ENCODE measurements at regions not wholly inside any gene's neighbourhood (a gene's known extent, or its start where the extent isn't known, plus 50 kb on each side); places are given as distances from the start of the nearest gene placed in this dataset.

DNA sequence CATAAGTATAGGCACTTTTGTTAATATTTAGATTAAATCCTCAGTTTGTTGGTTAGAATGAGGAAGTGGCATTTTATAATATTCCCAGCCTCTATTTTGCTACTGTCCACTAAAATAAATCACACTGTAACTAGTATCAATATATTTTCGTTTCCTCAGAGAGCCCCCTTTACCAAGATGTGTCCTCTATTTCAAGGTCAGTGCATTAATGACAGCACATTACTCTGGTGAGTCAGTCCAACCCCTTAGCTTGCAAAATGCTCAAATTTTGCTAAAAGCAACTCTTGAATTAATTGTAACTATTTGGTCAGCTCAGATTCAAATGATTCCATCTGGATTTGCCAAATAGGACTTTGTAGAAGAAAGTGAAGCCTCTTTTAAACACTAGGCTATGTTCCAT is 199.3 kb downstream of the PDHA2 start:
- POLR2A ChIA-PET, result no interaction called here
- no peaks in the 10 kb centered on the region for H3K9me3 ChIP-seq (ENCODE audit: low read length)
- Mint-ChIP-seq H3K27ac (no peak overlapping the region), H3K4me1 (no peaks in the 10 kb centered on the region), H3K4me3 (no peak overlapping the region), H3K27me3 (no peaks in the 10 kb centered on the region), H3K9me3 (peaks cover 0 to 23% (median 5%) of the 10 kb centered on the region in 5 donors), H3K36me3 (no peaks in the 10 kb centered on the region)
- no peaks in the 10 kb centered on the region for H3K36me3 ChIP-seq (ENCODE audit: insufficient read depth, low read length)
- H3K4me3 ChIP-seq (ENCODE audit: low read length), result no peak overlapping the region
- H3K27me3 ChIP-seq (ENCODE audit: insufficient read depth, low read length, poor library complexity, severe bottlenecking), result no peaks in the 10 kb centered on the region
- DNase-seq, result no peak
- H3K27ac ChIP-seq (ENCODE audit: low read depth, low read length), result no peak overlapping the region
- H3K4me1 ChIP-seq (ENCODE audit: insufficient read depth, low read length), result no peaks in the 10 kb centered on the region
- CTCF ChIA-PET, result no interaction called here

DNA sequence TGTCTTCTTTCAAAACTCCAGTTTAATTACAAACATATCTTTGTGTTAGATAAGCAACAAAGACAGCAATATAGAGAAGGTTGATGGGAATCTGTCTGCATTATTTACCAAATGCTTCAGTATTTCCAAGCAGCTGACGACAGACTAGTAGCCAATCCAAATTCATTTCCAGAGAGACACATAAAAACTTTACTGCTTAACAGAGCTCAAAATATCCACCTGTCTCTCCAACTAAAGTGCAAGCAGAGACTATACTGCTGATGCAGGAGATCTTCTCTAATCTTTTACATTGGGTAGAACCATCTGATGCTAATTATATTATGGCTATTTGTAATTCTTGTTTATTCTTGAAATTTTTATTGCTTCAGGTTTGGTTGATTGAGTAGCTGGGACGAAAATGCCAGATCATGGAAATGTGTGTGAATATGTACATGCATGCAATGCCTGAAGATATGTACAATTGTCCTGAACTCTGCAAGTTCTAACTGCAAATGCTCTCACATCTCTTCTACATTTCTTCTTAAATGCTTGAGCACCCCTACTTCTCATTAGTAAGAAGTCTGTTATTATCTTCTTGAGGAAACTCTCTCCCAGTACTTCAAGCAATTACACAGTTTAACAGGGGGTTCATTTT is 200.0 kb downstream of the PDHA2 start:
- ChIA-PET POLR2A (no interaction called here), CTCF (no interaction called here)
- Mint-ChIP-seq H3K9me3 (peaks cover 0 to 21% (median 4%) of the 10 kb centered on the region in 5 donors), H3K4me1 (no peaks in the 10 kb centered on the region), H3K36me3 (no peaks in the 10 kb centered on the region), H3K27ac (no peak overlapping the region), H3K27me3 (no peaks in the 10 kb centered on the region), H3K4me3 (no peak overlapping the region)
- Histone ChIP-seq H3K4me1 (ENCODE audit: insufficient read depth, low read length) (no peaks in the 10 kb centered on the region), H3K9me3 (ENCODE audit: low read length) (no peaks in the 10 kb centered on the region), H3K27me3 (ENCODE audit: insufficient read depth, low read length, poor library complexity, severe bottlenecking) (no peaks in the 10 kb centered on the region), H3K27ac (ENCODE audit: low read depth, low read length) (no peak overlapping the region), H3K36me3 (ENCODE audit: insufficient read depth, low read length) (no peaks in the 10 kb centered on the region), H3K4me3 (ENCODE audit: low read length) (no peak overlapping the region)
- DNase-seq, result no peak

DNA sequence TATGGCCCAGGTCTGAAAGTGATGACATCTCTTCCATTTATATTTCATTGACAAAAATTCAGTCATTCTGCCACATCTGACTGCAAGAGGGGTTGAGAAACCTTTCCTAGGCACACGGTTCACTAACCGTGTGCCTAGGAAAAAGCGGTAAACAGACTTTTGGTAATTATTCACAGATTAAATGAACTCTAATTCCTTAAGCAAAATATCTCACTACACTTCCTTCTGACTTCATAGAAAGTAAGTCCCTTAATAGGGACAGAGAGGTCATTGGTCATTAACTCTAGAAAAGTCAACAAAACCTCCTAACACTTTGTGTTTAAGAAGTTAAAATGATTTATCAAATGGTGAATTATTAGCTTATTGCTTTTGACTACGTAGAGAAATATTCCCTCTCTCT is 205.1 kb downstream of the PDHA2 start:
- CTCF ChIA-PET, result no interaction called here

DNA sequence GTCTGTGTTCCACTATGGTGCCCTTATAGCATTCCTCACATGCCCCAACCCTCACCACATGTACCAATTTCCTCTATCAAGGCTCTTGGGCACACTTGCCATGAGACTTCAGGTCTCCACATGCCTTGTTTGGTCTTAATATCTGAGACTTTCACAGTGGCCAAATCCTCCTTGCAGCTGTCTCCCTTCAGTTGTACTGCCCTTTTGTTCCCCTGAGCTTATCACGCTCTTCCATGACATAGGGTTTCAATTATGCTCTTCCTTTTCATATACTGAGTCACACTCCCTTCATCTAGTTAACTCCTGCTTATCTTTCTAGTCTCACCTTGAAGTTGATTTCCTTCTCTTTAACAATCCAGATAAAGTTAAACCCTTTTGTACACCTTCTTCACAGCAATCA is 212.9 kb downstream of the PDHA2 start:
- Mint-ChIP-seq H3K27ac (no peak overlapping the region), H3K36me3 (no peaks in the 10 kb centered on the region), H3K27me3 (peaks cover 0 to 1% of the 10 kb centered on the region in 2 donors), H3K4me3 (no peak overlapping the region), H3K4me1 (no peaks in the 10 kb centered on the region), H3K9me3 (peaks cover 0 to 14% (median 4%) of the 10 kb centered on the region in 5 donors)
- Histone ChIP-seq H3K4me1 (ENCODE audit: insufficient read depth, low read length) (no peaks in the 10 kb centered on the region), H3K36me3 (ENCODE audit: insufficient read depth, low read length) (no peaks in the 10 kb centered on the region), H3K27ac (ENCODE audit: low read depth, low read length) (no peak overlapping the region), H3K9me3 (ENCODE audit: low read length) (no peaks in the 10 kb centered on the region), H3K4me3 (ENCODE audit: low read length) (no peak overlapping the region), H3K27me3 (ENCODE audit: insufficient read depth, low read length, poor library complexity, severe bottlenecking) (no peaks in the 10 kb centered on the region)
- no peak for DNase-seq
- CTCF ChIA-PET, result no interaction called here
- POLR2A ChIA-PET, result no interaction called here

More for the DNA sequence above, 205.1 kb downstream of the PDHA2 start:
- no peaks in the 10 kb centered on the region for H3K36me3 ChIP-seq (ENCODE audit: insufficient read depth, low read length)
- Mint-ChIP-seq H3K9me3 (peaks cover 0 to 23% (median 0%) of the 10 kb centered on the region in 5 donors), H3K27ac (no peak overlapping the region), H3K27me3 (no peaks in the 10 kb centered on the region), H3K4me3 (no peak overlapping the region), H3K36me3 (no peaks in the 10 kb centered on the region), H3K4me1 (no peaks in the 10 kb centered on the region)
- H3K4me3 ChIP-seq (ENCODE audit: low read length), result no peak overlapping the region
- no peaks in the 10 kb centered on the region for H3K9me3 ChIP-seq (ENCODE audit: low read length)
- POLR2A ChIA-PET, result no interaction called here
- no peak for DNase-seq
- H3K27ac ChIP-seq (ENCODE audit: low read depth, low read length), result no peak overlapping the region
- no peaks in the 10 kb centered on the region for H3K27me3 ChIP-seq (ENCODE audit: insufficient read depth, low read length, poor library complexity, severe bottlenecking)
- H3K4me1 ChIP-seq (ENCODE audit: insufficient read depth, low read length), result no peaks in the 10 kb centered on the region

DNA sequence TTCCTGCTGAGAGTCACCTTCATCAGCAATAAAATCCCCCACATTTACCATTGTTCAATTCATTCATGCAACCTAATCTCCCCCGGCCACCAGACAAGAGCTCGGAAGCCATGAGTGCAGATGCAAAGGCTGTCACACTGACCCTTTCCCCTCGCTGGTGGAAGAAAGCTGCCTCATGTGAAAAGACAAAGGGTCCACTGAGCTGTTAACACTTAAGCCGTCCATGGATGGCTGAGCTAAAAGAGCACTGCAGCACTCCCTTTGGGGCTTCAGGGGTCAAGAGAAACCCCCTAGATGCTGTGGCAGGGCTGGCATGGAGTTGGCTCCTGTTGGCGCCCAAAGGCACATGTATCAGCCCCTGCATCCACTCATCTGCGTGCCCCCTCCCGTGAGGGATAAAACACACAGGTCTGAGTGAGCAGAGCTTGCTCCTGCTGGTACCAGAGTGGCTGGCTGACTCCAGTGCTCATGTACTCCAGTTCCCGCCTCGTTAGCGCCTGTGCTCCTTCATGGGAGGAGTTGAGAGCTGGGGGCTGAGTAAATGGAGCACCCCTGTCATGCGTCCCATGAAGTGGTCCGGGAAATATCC is 216.5 kb downstream of the PDHA2 start:
- H3K36me3 ChIP-seq (ENCODE audit: insufficient read depth, low read length), result no peaks in the 10 kb centered on the region
- Mint-ChIP-seq H3K36me3 (no peaks in the 10 kb centered on the region), H3K27me3 (peaks cover 0 to 1% of the 10 kb centered on the region in 2 donors), H3K9me3 (peaks cover 0 to 7% (median 4%) of the 10 kb centered on the region in 5 donors), H3K27ac (no peak overlapping the region), H3K4me1 (no peaks in the 10 kb centered on the region), H3K4me3 (no peak overlapping the region)
- no peak overlapping the region for H3K27ac ChIP-seq (ENCODE audit: low read depth, low read length)
- no peak overlapping the region for H3K4me3 ChIP-seq (ENCODE audit: low read length)
- ChIA-PET CTCF (no interaction called here), POLR2A (no interaction called here)
- no peaks in the 10 kb centered on the region for H3K9me3 ChIP-seq (ENCODE audit: low read length)
- H3K27me3 ChIP-seq (ENCODE audit: insufficient read depth, low read length, poor library complexity, severe bottlenecking), result no peaks in the 10 kb centered on the region
- no peaks in the 10 kb centered on the region for H3K4me1 ChIP-seq (ENCODE audit: insufficient read depth, low read length)
- no peak for DNase-seq

DNA sequence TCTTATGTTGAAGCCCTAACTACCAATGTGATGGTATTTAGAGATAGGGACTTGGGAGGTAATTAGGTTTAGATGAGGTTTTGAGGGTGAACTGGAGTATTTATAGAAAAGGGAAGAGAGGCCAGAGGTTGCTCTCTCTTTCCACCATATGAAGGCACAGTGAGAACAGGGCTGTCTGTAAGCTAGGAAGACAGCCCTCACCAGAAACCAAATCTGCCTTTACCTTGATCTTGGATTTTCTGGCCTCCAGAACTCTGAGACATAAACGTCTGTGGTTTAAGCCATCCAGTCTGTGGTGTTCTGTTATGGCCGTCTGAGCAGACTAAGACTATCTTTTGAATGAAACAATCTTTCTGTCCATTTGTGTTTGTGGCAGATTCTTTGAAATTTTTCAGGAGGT is 223.7 kb downstream of the PDHA2 start:
- H3K4me3 ChIP-seq (ENCODE audit: low read length), result no peak overlapping the region
- Mint-ChIP-seq H3K27ac (no peak overlapping the region), H3K36me3 (no peaks in the 10 kb centered on the region), H3K9me3 (peaks cover 0 to 20% (median 2%) of the 10 kb centered on the region in 5 donors), H3K4me3 (no peak overlapping the region), H3K4me1 (no peaks in the 10 kb centered on the region), H3K27me3 (peaks cover 0 to 2% of the 10 kb centered on the region in 2 donors)
- no peak for DNase-seq
- H3K9me3 ChIP-seq (ENCODE audit: low read length), result no peaks in the 10 kb centered on the region
- no peaks in the 10 kb centered on the region for H3K36me3 ChIP-seq (ENCODE audit: insufficient read depth, low read length)
- POLR2A ChIA-PET, result no interaction called here
- CTCF ChIA-PET, result no interaction called here
- no peaks in the 10 kb centered on the region for H3K27me3 ChIP-seq (ENCODE audit: insufficient read depth, low read length, poor library complexity, severe bottlenecking)
- H3K4me1 ChIP-seq (ENCODE audit: insufficient read depth, low read length), result no peaks in the 10 kb centered on the region
- H3K27ac ChIP-seq (ENCODE audit: low read depth, low read length), result no peak overlapping the region

DNA sequence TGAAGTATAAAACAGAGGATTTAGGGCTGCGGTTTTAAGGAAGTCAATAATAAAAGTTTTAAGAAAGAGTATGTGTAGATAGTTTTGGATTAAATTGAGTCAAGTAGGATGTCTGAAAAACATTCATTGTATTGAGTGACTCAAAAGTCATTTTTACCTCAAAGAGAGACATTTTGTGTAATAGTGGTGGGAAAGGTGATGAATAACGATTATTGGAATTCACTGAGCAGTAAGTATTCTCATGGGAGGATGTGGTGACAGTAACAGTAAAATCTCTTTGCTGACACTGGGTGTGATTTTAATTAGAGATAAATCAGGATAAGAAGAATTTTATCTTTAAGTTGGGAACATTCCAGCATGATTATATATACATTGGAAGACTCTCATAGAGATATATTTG is 233.6 kb downstream of the PDHA2 start:
- Mint-ChIP-seq H3K36me3 (no peaks in the 10 kb centered on the region), H3K27ac (no peak overlapping the region), H3K27me3 (no peaks in the 10 kb centered on the region), H3K4me1 (no peaks in the 10 kb centered on the region), H3K4me3 (no peak overlapping the region), H3K9me3 (peaks cover 0 to 10% (median 2%) of the 10 kb centered on the region in 5 donors)
- ChIA-PET POLR2A (no interaction called here), CTCF (no interaction called here)
- no peaks in the 10 kb centered on the region for H3K36me3 ChIP-seq (ENCODE audit: insufficient read depth, low read length)
- H3K27me3 ChIP-seq (ENCODE audit: insufficient read depth, low read length, poor library complexity, severe bottlenecking), result no peaks in the 10 kb centered on the region
- H3K9me3 ChIP-seq (ENCODE audit: low read length), result no peaks in the 10 kb centered on the region
- no peaks in the 10 kb centered on the region for H3K4me1 ChIP-seq (ENCODE audit: insufficient read depth, low read length)
- H3K27ac ChIP-seq (ENCODE audit: low read depth, low read length), result no peak overlapping the region
- DNase-seq, result no peak
- no peak overlapping the region for H3K4me3 ChIP-seq (ENCODE audit: low read length)

DNA sequence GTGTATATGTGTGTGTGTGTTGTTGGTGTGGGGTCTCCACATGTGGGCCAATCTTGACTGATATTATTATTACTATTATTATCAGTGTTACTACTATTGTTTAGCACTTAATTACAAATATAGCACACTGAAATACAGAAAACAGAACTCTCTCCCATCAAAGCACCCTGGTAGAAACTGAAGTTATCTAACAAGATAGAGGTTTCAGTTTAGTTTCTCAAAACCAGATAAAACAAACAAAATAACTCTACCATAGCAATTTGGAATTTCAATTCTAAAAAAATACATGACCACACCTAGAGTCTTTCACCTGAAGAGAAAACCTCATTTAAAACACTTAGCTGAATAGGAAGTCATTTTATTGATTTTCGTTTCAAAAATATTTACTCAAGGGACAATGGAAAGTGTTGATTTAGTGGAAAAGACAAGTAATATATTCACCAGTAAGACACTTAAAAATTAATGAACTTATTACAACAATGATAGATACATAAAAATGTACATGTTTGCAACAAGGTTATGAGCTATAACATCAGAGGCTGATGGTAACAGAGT is 252.3 kb downstream of the PDHA2 start:
- Mint-ChIP-seq H3K9me3 (peaks cover 2 to 24% (median 7%) of the 10 kb centered on the region in 5 donors), H3K36me3 (peaks cover 0 to 1% (median 0%) of the 10 kb centered on the region in 3 donors), H3K27ac (no peak overlapping the region), H3K27me3 (no peaks in the 10 kb centered on the region), H3K4me3 (no peak overlapping the region), H3K4me1 (no peaks in the 10 kb centered on the region)
- Histone ChIP-seq H3K27me3 (ENCODE audit: insufficient read depth, low read length, poor library complexity, severe bottlenecking) (no peaks in the 10 kb centered on the region), H3K9me3 (ENCODE audit: low read length) (no peaks in the 10 kb centered on the region), H3K27ac (ENCODE audit: low read depth, low read length) (no peak overlapping the region), H3K4me3 (ENCODE audit: low read length) (no peak overlapping the region), H3K36me3 (ENCODE audit: insufficient read depth, low read length) (no peaks in the 10 kb centered on the region), H3K4me1 (ENCODE audit: insufficient read depth, low read length) (no peaks in the 10 kb centered on the region)
- CTCF ChIA-PET, result no interaction called here
- DNase-seq, result no peak
- POLR2A ChIA-PET, result no interaction called here

Data from CD8-positive, alpha-beta memory T cell (primary cell).